ENCODE measurements at regions not wholly inside any gene's neighbourhood (a gene's known extent, or its start where the extent isn't known, plus 50 kb on each side); places are given as distances from the start of the nearest gene placed in this dataset.

DNA sequence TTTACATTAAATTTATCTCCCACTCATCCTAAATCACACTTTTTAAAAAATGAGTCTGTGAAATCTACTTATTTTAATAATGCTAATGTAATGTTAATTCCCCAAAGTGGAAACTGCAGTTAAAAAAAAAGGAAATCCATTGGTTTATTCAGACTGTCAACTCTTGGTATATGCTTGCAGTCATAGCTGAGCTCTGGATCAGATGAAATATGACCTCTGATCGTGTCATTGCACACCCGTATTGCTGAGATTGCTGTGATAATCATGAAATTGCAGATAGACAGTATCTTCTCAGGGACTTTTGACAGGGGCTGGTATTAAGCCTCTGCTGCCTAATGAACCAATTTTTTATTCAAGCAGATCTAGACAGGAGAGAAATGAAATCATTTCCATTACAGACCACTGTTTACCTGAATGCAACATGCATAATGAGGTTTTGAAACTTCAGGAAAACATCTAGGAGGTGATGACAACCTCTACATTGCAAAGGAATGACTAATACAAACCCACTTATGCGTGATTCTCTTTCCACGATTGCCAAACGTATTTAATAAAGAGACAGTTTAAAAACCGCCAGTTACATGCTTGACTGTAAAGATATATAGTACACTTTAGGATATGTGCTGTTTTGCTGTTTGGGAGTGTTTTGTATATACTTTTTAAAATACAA lies 138.3 kb upstream of the PUDP start:
- TF ChIP-seq, protein P1, sequence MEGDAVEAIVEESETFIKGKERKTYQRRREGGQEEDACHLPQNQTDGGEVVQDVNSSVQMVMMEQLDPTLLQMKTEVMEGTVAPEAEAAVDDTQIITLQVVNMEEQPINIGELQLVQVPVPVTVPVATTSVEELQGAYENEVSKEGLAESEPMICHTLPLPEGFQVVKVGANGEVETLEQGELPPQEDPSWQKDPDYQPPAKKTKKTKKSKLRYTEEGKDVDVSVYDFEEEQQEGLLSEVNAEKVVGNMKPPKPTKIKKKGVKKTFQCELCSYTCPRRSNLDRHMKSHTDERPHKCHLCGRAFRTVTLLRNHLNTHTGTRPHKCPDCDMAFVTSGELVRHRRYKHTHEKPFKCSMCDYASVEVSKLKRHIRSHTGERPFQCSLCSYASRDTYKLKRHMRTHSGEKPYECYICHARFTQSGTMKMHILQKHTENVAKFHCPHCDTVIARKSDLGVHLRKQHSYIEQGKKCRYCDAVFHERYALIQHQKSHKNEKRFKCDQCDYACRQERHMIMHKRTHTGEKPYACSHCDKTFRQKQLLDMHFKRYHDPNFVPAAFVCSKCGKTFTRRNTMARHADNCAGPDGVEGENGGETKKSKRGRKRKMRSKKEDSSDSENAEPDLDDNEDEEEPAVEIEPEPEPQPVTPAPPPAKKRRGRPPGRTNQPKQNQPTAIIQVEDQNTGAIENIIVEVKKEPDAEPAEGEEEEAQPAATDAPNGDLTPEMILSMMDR (IDR thresholded peaks at IDR 0.05; ENCODE audit: low read depth, low read length, missing control alignments), result no peak
- no peak overlapping the region for H3K4me3 ChIP-seq (ENCODE audit: low read depth, low read length)
- in situ Hi-C loops (cut with HindIII; ENCODE audit: low sequenced_read_pairs), result no loop called here
- DNase-seq (ENCODE audit: low read depth), result no peak

GRCh38 chrX:7285765-7286164 lies 137.8 kb upstream of the PUDP start:
- TF ChIP-seq, protein P1 (IDR thresholded peaks at IDR 0.05; ENCODE audit: low read depth, low read length, missing control alignments), result no peak
- no peak for DNase-seq (ENCODE audit: low read depth)
- no peak overlapping the region for H3K4me3 ChIP-seq (ENCODE audit: low read depth, low read length)
- in situ Hi-C loops (cut with HindIII; ENCODE audit: low sequenced_read_pairs), result no loop called here

GRCh38 chrX:7283741-7284140 lies 135.8 kb upstream of the PUDP start:
- in situ Hi-C loops (cut with HindIII; ENCODE audit: low sequenced_read_pairs), result no loop called here
- H3K4me3 ChIP-seq (ENCODE audit: low read depth, low read length), result no peak overlapping the region
- DNase-seq (ENCODE audit: low read depth), result no peak
- TF ChIP-seq, protein P1 (IDR thresholded peaks at IDR 0.05; ENCODE audit: low read depth, low read length, missing control alignments), result no peak

DNA sequence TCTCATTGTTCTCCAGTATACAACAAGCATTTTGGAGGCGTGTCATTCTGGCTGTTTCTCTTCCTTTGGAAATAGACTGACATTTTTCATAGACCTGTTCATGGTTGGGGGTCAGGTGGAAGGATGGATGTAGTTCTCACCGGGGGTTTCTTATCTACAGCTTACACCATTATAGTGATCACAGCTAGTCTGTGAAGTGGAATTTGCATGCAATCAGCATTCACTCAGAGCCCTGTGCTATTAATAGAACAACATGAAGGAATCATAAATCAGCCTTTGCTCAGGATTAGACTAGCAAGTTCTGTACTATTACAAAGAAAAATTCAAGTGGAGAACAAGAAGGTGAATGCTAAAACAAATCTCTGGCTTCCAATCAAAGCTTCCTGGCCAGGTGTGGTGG lies 132.6 kb upstream of the PUDP start:
- in situ Hi-C loops (cut with HindIII; ENCODE audit: low sequenced_read_pairs), result no loop called here
- TF ChIP-seq, protein P1 (IDR thresholded peaks at IDR 0.05; ENCODE audit: low read depth, low read length, missing control alignments), result no peak
- no peak for DNase-seq (ENCODE audit: low read depth)
- no peak overlapping the region for H3K4me3 ChIP-seq (ENCODE audit: low read depth, low read length)

DNA sequence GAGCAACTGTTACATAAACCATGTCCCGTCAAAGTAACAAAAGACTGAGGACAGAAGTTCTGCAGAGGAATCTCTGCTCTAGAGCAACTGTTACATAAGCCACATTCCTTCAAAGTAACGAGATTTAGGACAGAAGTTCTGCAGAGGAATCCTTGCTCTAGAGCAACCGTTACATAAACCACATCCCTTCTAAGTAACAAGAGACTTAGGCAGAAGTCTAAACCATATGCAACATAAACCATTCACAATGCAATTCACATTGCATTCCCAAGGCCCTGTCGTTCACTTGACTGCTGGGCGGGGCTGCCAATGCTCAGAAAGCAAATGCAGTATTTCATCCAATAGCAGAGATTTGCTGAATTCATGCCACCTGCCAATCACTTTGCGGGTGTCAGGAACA lies 124.4 kb upstream of the PUDP start:
- DNase-seq (ENCODE audit: low read depth), result no peak
- TF ChIP-seq, protein P1 (IDR thresholded peaks at IDR 0.05; ENCODE audit: low read depth, low read length, missing control alignments), result no peak
- in situ Hi-C loops (cut with HindIII; ENCODE audit: low sequenced_read_pairs), result no loop called here
- no peak overlapping the region for H3K4me3 ChIP-seq (ENCODE audit: low read depth, low read length)

DNA sequence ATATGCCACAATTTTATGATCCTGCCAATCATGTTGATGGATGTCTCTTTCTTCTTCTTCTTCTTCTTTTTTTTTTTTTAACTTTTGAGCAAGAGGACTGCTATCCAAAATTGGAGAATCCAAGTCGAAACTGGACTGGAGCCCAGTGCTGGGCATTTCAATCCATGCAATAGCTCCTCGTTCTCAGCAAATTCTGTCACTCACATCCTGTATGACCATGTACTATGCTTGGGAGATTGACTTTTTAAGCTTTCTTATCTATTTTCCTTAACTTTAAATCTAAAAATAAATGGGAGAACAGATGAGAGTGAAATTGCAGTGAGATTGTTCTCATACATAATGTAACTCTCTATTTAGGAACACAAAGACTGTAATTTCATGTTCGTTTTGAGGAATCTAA lies 123.0 kb upstream of the PUDP start:
- DNase-seq (ENCODE audit: low read depth), result no peak
- TF ChIP-seq, protein P1 (IDR thresholded peaks at IDR 0.05; ENCODE audit: low read depth, low read length, missing control alignments), result no peak
- no peak overlapping the region for H3K4me3 ChIP-seq (ENCODE audit: low read depth, low read length)
- in situ Hi-C loops (cut with HindIII; ENCODE audit: low sequenced_read_pairs), result no loop called here
